ENCODE measurements at regions not wholly inside any gene's neighbourhood (a gene's known extent, or its start where the extent isn't known, plus 50 kb on each side); places are given as distances from the start of the nearest gene placed in this dataset.

GRCh38 chr6:76416821-76417605 is 344.6 kb upstream of the IMPG1 start:
- no peak for TF ChIP-seq SP1 (IDR thresholded peaks at IDR 0.05; ENCODE audit: low read depth)
- no peak for TF ChIP-seq CTCF (IDR thresholded peaks at IDR 0.05 in 2 of 3, conservative IDR thresholded peaks at IDR 0.05 in 1 of 3; ENCODE audit: borderline replicate concordance in 1 of 3, insufficient read depth in 1 of 3, low read depth in 2 of 3, low read length in 2 of 3)
- no peak for TF ChIP-seq REST (IDR thresholded peaks at IDR 0.05; ENCODE audit: low read depth)
- TF ChIP-seq CEBPB (IDR thresholded peaks at IDR 0.05; ENCODE audit: low read depth), result no peak
- TF ChIP-seq, protein P1, sequence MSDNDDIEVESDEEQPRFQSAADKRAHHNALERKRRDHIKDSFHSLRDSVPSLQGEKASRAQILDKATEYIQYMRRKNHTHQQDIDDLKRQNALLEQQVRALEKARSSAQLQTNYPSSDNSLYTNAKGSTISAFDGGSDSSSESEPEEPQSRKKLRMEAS (IDR thresholded peaks at IDR 0.05), result no peak
- no peak for TF ChIP-seq RAD21 (IDR thresholded peaks at IDR 0.05; ENCODE audit: low read depth)
- no peak for TF ChIP-seq SRF (IDR thresholded peaks at IDR 0.05; ENCODE audit: low read depth)
- no peak for TF ChIP-seq EGR1 (IDR thresholded peaks at IDR 0.05; ENCODE audit: low read depth)
- H3K4me2 ChIP-seq (ENCODE audit: low read length), result no peak overlapping the region
- no peaks in the 10 kb centered on the region for H3K4me1 ChIP-seq (ENCODE audit: control insufficient read depth in 1 of 2, insufficient read depth in 2 of 2, low read length in 2 of 2)
- H3K36me3 ChIP-seq (ENCODE audit: control insufficient read depth in 1 of 2, insufficient read depth in 2 of 2, low read length in 2 of 2), result no peaks in the 10 kb centered on the region
- no peaks in the 10 kb centered on the region for H3K9me2 ChIP-seq (ENCODE audit: insufficient read depth)
- intact Hi-C loops (cut with micrococcal nuclease), result no loop called here
- ChIA-PET RAD21 (ENCODE audit: low non-redundant PET in 1 of 2, low total read pairs in 2 of 2, uncharacterized antibody in 2 of 2, unreplicated experiment in 2 of 2) (no interaction called here), CTCF (no interaction called here), POLR2A (no interaction called here)
- BruUV-seq (replicated peaks), result no TSS peak
- no peak overlapping the region for H3K27ac ChIP-seq (ENCODE audit: low read depth, low read length)
- H4K20me1 ChIP-seq (ENCODE audit: insufficient read depth), result no peaks in the 10 kb centered on the region
- H3K4me3 ChIP-seq (replicated peaks in 1 of 2; ENCODE audit: low read depth in 1 of 2, low read length in 2 of 2), result no peak overlapping the region
- no peak overlapping the region for H3K9ac ChIP-seq (ENCODE audit: low read length)
- H3K9me3 ChIP-seq (ENCODE audit: control insufficient read depth in 1 of 2, insufficient read depth in 1 of 2, low read depth in 1 of 2, low read length in 2 of 2), result no peaks in the 10 kb centered on the region
- DNase-seq (ENCODE audit: low read depth, low spot score) (no peak), ATAC-seq (no peak)
- H2AFZ ChIP-seq (ENCODE audit: low read depth, low read length, poor library complexity, severe bottlenecking), result no peak overlapping the region
- H3K79me2 ChIP-seq (ENCODE audit: insufficient read depth, low read length), result no peaks in the 10 kb centered on the region
- H3K27me3 ChIP-seq (ENCODE audit: insufficient read depth, low read length), result no peaks in the 10 kb centered on the region
